ENCODE measurements at regions not wholly inside any gene's neighbourhood (a gene's known extent, or its start where the extent isn't known, plus 50 kb on each side); places are given as distances from the start of the nearest gene placed in this dataset.

DNA sequence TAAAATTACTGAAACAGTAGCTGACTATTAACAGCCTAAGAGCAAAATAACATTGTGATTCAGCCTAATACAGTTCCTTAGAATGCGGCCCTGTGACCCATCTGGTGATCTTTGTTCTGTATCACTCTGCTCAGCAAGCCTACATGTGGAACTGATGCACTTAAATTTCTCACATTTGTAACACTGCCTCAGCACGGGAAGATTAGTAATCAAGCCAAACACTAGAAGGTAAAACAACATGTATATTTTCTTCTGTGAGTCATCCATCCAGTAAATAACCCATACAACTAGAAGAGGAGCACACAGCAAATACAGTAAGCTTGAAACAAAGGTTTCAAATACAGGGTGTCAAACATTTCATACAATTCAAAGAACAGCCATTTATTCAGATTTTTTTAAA lies 189.7 kb upstream of the NOX3 start:
- H3K9me3 ChIP-seq (ENCODE audit: control insufficient read depth, low read depth, low read length): no peaks in the 10 kb centered on the region
- H4K20me1 ChIP-seq (ENCODE audit: control insufficient read depth, extremely low read depth, insufficient read depth, low read length): no peaks in the 10 kb centered on the region
- H3K36me3 ChIP-seq (ENCODE audit: control insufficient read depth in 2 of 2, extremely low read depth in 1 of 2, insufficient read depth in 2 of 2, low read length in 2 of 2): no peaks in the 10 kb centered on the region
- DNase-seq (ENCODE audit: low read depth, low spot score): no peak
- H3K79me2 ChIP-seq (ENCODE audit: control insufficient read depth, insufficient read depth, low read length): no peaks in the 10 kb centered on the region
- FAIRE-seq: no peak
- H3K4me3 ChIP-seq (ENCODE audit: control insufficient read depth in 2 of 3, extremely low read depth in 1 of 3, insufficient read depth in 2 of 3, low read depth in 1 of 3, low read length in 3 of 3): no peak overlapping the region
- H2AFZ ChIP-seq (ENCODE audit: control insufficient read depth, low read length): no peak overlapping the region
- no peak overlapping the region for H3K9ac ChIP-seq (ENCODE audit: control insufficient read depth, extremely low read depth, insufficient read depth, low read length)
- dilution Hi-C loops (cut with MboI; ENCODE audit: extremely low pct_ligation_motif_present, low sequenced_read_pairs): no loop called here
- TF ChIP-seq EZH2 (IDR thresholded peaks at IDR 0.05; ENCODE audit: low read length): no peak
- no peak for TF ChIP-seq CTCF (optimal IDR thresholded peaks at IDR 0.05 in 1 of 3, IDR thresholded peaks at IDR 0.05 in 1 of 3, conservative IDR thresholded peaks at IDR 0.05 in 1 of 3; ENCODE audit: extremely low read depth in 1 of 3, insufficient read depth in 2 of 3, low read length in 3 of 3)
- H3K27ac ChIP-seq (ENCODE audit: control insufficient read depth, insufficient read depth, low read length): no peak overlapping the region
- H3K9me1 ChIP-seq (ENCODE audit: control insufficient read depth, extremely low read depth, insufficient read depth, low read length): no peaks in the 10 kb centered on the region
- no peaks in the 10 kb centered on the region for H3K4me1 ChIP-seq (ENCODE audit: control insufficient read depth, extremely low read depth, insufficient read depth, low read length)
- no peaks in the 10 kb centered on the region for H3K27me3 ChIP-seq (ENCODE audit: control insufficient read depth, extremely low read depth, insufficient read depth, low read length)
- no peak overlapping the region for H3K4me2 ChIP-seq (ENCODE audit: control insufficient read depth, extremely low read depth, insufficient read depth, low read depth, low read length)

- Histone ChIP-seq H3K9me1 (ENCODE audit: control insufficient read depth, extremely low read depth, insufficient read depth, low read length) (no peaks in the 10 kb centered on the region), H3K27me3 (ENCODE audit: control insufficient read depth, extremely low read depth, insufficient read depth, low read length) (no peaks in the 10 kb centered on the region), H3K79me2 (ENCODE audit: control insufficient read depth, insufficient read depth, low read length) (no peaks in the 10 kb centered on the region), H2AFZ (ENCODE audit: control insufficient read depth, low read length) (no peak overlapping the region), H3K4me1 (ENCODE audit: control insufficient read depth, extremely low read depth, insufficient read depth, low read length) (no peaks in the 10 kb centered on the region), H3K4me2 (ENCODE audit: control insufficient read depth, extremely low read depth, insufficient read depth, low read depth, low read length) (no peak overlapping the region), H4K20me1 (ENCODE audit: control insufficient read depth, extremely low read depth, insufficient read depth, low read length) (no peaks in the 10 kb centered on the region), H3K36me3 (ENCODE audit: control insufficient read depth in 2 of 2, extremely low read depth in 1 of 2, insufficient read depth in 2 of 2, low read length in 2 of 2) (no peaks in the 10 kb centered on the region), H3K9me3 (ENCODE audit: control insufficient read depth, low read depth, low read length) (no peaks in the 10 kb centered on the region), H3K4me3 (ENCODE audit: control insufficient read depth in 2 of 3, extremely low read depth in 1 of 3, insufficient read depth in 2 of 3, low read depth in 1 of 3, low read length in 3 of 3) (no peak overlapping the region), H3K9ac (ENCODE audit: control insufficient read depth, extremely low read depth, insufficient read depth, low read length) (no peak overlapping the region), H3K27ac (ENCODE audit: control insufficient read depth, insufficient read depth, low read length) (no peak overlapping the region)
- dilution Hi-C loops (cut with MboI; ENCODE audit: extremely low pct_ligation_motif_present, low sequenced_read_pairs): no loop called here
- TF ChIP-seq EZH2 (IDR thresholded peaks at IDR 0.05; ENCODE audit: low read length): no peak
- no peak for TF ChIP-seq CTCF (optimal IDR thresholded peaks at IDR 0.05 in 1 of 3, IDR thresholded peaks at IDR 0.05 in 1 of 3, conservative IDR thresholded peaks at IDR 0.05 in 1 of 3; ENCODE audit: extremely low read depth in 1 of 3, insufficient read depth in 2 of 3, low read length in 3 of 3)
- FAIRE-seq (no peak), DNase-seq (ENCODE audit: low read depth, low spot score) (no peak)
These were observed 186.0 kb upstream of the NOX3 start for GRCh38 chr6:155641603-155642002.

Data from keratinocyte (primary cell).